SKM-1 treated with dmso at 0.1 percent for 144 hours (cell line): ENCODE measurements at regions not wholly inside any gene's neighbourhood (a gene's known extent, or its start where the extent isn't known, plus 50 kb on each side); places are given as distances from the start of the nearest gene placed in this dataset.
"Not testable (repeated sequence)": the region's sequence is repeated elsewhere in the genome, so short reads cannot be mapped to it uniquely, and the experiment has no call there.

ENCODE experiments used
- DNase-seq: peaks from one replicate; lab custom pipeline; 2025; ENCODE audit not compliant: unreplicated experiment; lab: John Stamatoyannopoulos, UW

GRCh38 chr6:112639391-112639831 is 292.3 kb downstream of the RFPL4B start:
- DNase-seq = no peak

DNA sequence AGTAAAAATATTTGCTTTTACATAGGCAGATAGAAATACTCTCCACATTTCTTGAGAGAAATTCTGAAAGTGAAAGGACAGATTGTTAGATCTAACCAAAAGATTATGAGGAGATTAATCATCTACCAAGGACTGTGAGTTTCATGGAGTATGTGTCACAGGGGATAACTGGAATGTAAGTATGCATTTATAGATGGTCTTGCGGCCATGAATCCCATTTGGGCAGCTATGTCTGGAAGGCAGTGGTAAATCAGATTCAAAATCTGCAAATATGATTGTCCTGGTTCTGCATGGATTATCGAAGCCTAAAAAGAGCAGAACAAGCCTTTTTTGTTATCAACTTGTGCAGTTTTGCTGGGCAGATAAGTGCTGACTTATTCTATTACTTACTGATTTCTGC is 293.8 kb downstream of the RFPL4B start:
- no peak for DNase-seq

- DNase-seq = no peak
Measured at GRCh38 chr6:112649853-112650252, 302.7 kb downstream of the RFPL4B start.

- no peak for DNase-seq
Measured at GRCh38 chr6:112651239-112651638, 304.1 kb downstream of the RFPL4B start.

- DNase-seq = no peak
Measured at GRCh38 chr6:112659912-112660311, 312.8 kb downstream of the RFPL4B start.

GRCh38 chr6:112660626-112661025 is 313.5 kb downstream of the RFPL4B start:
- DNase-seq = no peak

DNA sequence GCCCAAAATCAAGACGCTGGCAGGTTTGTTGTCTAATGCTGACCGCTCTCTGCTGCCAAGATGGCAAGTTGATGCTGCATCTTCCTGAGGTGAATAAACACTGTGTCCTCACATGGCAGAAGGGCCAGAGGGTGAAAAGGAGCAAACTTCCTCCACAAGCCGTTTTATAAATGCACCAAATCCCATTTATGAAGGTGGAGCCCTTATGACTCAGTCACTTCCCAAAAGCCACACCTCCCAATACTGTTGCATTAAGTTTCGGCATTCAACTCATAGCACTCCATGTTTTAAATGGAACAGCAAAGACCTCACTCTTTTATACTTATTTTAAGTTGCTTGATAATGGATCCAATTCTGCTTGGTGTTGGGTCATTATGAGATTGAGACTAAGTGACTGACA is 316.6 kb downstream of the RFPL4B start:
- no peak for DNase-seq

DNA sequence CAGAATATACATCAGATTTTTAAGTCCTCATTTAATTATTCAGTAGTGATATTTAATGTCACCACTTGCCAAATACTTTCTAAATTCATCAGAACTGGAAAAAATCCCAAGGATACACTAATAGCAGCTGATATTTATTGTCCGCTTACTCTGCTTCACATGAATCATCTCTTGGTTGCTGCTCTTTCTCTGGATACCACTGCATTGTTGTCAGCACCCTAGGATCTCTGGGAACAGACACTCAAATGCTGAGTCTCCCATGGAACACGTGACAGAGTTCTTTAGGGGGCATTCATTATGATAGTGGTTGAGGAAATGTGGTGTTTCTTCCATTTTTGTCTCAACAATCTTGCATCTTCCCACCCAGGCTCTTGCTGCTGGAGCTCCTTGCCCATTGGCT is 318.0 kb downstream of the RFPL4B start:
- DNase-seq = no peak

- no peak for DNase-seq
Measured at GRCh38 chr6:112665815-112666214, 318.7 kb downstream of the RFPL4B start.

GRCh38 chr6:112667427-112667826 is 320.3 kb downstream of the RFPL4B start:
- no peak for DNase-seq

DNA sequence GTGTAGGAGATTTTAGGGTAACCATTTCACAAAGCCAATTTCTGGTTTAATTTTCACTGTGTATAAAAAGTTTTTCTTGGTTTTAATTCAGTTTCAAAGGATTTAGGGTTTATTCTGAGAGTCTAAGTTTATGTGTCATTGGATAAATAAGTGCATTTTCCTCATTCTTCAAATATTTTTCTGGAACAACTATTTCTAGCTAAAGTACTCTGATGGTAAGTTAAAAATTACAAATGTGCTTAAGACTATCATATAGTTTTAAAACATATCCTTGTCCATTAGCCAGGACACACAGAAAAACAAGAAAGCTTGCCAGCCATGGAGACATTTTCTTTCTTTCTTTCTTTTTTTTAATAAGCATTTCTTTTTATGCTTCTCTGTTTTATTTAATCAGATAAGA is 333.0 kb downstream of the RFPL4B start:
- DNase-seq = no peak

GRCh38 chr6:112682071-112682470 is 334.9 kb downstream of the RFPL4B start:
- DNase-seq = no peak

- DNase-seq = no peak
Measured at GRCh38 chr6:112683106-112683505, 336.0 kb downstream of the RFPL4B start.

- no peak for DNase-seq
Measured at GRCh38 chr6:112683926-112684325, 336.8 kb downstream of the RFPL4B start.

DNA sequence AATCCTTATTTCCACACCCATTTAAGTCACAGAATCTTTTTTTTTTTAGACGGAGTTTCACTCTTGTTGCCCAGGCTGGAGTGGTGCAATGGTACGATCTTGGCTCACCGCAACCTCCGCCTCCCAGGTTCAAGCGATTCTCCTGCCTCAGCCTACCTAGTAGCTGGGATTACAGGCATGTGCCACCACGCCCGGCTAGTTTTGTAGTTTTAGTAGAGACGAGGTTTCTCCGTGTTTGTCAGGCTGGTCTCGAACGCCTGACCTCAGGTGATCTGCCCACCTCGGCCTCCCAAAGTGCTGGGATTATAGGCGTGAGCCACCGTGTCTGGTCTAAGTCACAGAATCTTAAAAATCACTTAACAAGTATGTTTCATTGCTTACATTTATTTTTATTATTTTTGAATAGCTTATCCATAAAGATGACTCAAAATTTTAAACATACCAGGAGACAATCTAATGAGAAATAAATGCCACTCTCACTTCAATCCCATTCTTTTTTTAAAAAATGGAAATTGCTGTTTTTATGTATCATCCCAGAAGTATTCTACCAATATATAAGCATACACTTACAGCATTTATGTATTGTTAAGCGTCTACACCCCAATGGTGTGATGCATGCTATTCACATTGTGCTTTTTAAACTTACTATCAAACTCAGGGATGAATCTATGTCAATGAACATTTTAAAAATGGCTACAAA is 338.5 kb downstream of the RFPL4B start:
- not testable (repeated sequence) for DNase-seq

DNA sequence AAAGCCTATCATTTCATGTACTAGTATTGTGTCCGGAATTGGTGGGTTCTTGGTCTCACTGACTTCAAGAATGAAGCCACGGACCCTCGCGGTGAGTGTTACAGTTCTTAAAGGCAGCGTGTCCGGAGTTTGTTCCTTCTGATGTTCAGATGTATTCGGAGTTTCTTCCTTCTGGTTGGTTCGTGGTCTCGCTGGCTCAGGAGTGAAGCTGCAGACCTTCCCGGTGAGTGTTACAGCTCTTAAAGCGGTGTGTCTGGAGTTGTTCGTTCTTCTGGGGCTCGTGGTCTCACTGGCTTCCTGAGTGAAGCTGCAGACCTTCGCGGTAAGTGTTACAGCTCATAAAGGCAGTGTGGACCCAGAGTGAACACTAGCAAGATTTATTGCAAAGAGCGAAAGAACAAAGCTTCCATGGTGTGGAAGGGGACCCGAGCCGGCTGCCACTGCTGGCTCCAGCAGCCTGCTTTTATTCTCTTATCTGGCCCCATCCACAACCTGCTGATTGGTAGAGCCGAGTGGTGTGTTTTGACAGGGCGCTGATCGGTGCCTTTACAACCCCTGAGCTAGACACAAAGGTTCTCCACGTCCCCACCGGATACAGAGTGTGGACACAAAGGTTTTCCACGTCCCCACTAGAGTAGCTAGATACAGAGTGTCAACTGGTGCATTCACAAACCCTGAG is 341.5 kb downstream of the RFPL4B start:
- not testable (repeated sequence) for DNase-seq

DNA sequence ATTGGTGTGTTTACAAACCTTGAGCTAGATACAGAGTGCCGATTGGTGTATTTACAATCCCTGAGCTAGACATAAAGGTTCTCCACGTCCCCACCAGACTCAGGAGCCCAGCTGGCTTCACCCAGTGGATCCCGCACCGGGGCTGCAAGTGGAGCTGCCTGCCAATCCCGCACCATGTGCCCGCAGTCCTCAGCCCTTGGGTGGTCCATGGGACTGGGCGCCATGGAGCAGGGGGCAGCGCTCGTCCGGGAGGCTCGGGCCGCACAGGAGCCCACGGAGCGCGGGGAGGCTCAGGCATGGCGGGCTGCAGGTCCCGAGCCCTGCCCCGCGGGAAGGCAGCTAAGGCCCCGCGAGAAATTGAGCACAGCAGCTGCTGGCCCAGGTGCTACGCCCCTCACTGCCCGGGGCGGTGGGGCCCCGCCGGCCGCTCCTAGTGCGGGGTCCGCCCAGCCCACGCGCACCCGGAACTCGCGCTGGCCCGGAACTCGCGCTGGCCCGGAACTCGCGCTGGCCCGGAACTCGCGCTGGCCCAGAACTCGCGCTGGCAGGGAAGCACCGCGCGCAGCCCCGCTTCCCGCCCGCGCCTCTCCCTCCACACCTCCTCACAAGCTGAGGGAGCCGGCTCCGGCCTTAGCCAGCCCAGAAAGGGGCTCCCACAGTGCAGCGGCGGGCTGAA is 342.2 kb downstream of the RFPL4B start:
- DNase-seq = not testable (repeated sequence)

DNA sequence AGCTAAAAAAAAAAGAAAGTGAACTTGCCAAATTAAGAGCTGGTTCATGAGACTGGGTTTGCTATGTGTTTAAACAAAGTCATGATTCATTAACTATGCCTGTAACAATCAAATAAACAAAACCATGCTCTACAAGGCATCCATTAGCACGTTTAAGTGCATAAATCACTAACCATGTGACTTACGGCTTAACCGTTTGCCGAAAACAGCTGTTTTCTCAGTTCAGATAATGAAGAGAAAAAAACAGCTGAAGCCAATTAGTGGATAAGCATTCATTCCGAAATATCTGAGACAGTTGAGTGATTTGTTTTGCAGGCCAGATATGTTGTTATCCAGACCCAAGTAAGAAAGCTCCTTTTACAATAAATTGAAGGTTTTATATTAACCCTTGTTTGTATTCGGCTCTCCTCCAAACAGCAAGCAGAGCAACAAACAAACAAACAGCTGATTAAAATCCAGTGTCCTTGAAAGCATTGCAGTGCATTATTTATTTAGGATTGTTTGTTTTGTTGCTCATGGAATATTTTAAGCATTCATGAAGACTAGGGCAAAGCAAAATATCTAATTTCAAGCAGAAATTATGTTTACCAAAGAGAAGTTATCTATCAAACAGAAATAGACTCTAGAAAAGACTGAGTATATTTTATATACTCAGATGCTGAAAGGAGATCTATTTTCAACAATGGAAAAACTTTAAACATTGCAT is 343.5 kb downstream of the RFPL4B start:
- DNase-seq = no peak

- no peak for DNase-seq
Measured at GRCh38 chr6:112691289-112691688, 344.2 kb downstream of the RFPL4B start.

- no peak for DNase-seq
Measured at GRCh38 chr6:112695001-112695400, 347.9 kb downstream of the RFPL4B start.

- no peak for DNase-seq
Measured at GRCh38 chr6:112697265-112697664, 350.1 kb downstream of the RFPL4B start.
